Colonic mucosa (tissue), 4 donors: ENCODE measurements at regions not wholly inside any gene's neighbourhood (a gene's known extent, or its start where the extent isn't known, plus 50 kb on each side); places are given as distances from the start of the nearest gene placed in this dataset.
A peak's percentile ranks its signal among the peaks of the same experiment; 100 is the strongest.

Experiments
- DNase-seq: peaks from one replicate; pipeline ENCODE4 v3.0.0-alpha.2; 2020
- H3K27ac ChIP-seq: fragments of 200-600 bp; one replicate; pipeline ENCODE4 v1.8.0; 2021
- H3K27me3 ChIP-seq: fragments of 200-600 bp; one replicate; pipeline ENCODE4 v1.8.0; 2021
- H3K36me3 ChIP-seq: fragments of 200-600 bp; one replicate; pipeline ENCODE4 v1.8.0; 2021
- H3K4me1 ChIP-seq: fragments of 200-600 bp; one replicate; pipeline ENCODE4 v1.8.0; 2021; ENCODE audit warnings: mild to moderate bottlenecking
- H3K4me3 ChIP-seq: fragments of 200-600 bp; one replicate; pipeline ENCODE4 v1.8.0; 2021
- H3K9ac ChIP-seq, 2 donors: one replicate each; pipeline ENCODE4 v1.7.0; 2013; ENCODE audit warnings: control low read depth in 2 of 2, low read depth in 2 of 2, low read length in 2 of 2
- H3K9me3 ChIP-seq: fragments of 200-600 bp; one replicate; pipeline ENCODE4 v1.8.0; 2021
- CTCF ChIP-seq: fragments of 200-600 bp; IDR thresholded peaks from one replicate; pipeline ENCODE4 v1.8.0; 2022; ENCODE audit warnings: antibody characterized with exemption, mild to moderate bottlenecking
- intact Hi-C: fragments of 100-400 bp; cut with DNase I; formaldehyde crosslinking; loops from one replicate; pipeline ENCODE4 v1.14.1; 2022
- donor health status: healthy.
- donor health status: DM: no; HTN: no; CAD: no.
- donor health status: DM: no; HTN: no; CAD: no.

GRCh38 chr14:37972941-37973887 is 234.5 kb upstream of the SSTR1 start:
- no peaks in the 10 kb centered on the region for H3K9me3 ChIP-seq
- no peak for TF ChIP-seq CTCF
- H3K9ac ChIP-seq, result no peak overlapping the region
- no peaks in the 10 kb centered on the region for H3K27me3 ChIP-seq
- no peak overlapping the region for H3K27ac ChIP-seq
- no peaks in the 10 kb centered on the region for H3K4me1 ChIP-seq
- H3K36me3 ChIP-seq, result no peaks in the 10 kb centered on the region
- intact Hi-C loops, result no loop called here
- no peak overlapping the region for H3K4me3 ChIP-seq
- no peak for DNase-seq

GRCh38 chr14:37974421-37974820 is 233.3 kb upstream of the SSTR1 start:
- H3K36me3 ChIP-seq, result no peaks in the 10 kb centered on the region
- no peak overlapping the region for H3K4me3 ChIP-seq
- H3K4me1 ChIP-seq, result no peaks in the 10 kb centered on the region
- H3K27ac ChIP-seq, result no peak overlapping the region
- intact Hi-C loops, result no loop called here
- no peaks in the 10 kb centered on the region for H3K9me3 ChIP-seq
- H3K9ac ChIP-seq, result no peak overlapping the region
- no peak for DNase-seq
- TF ChIP-seq CTCF, result no peak
- H3K27me3 ChIP-seq, result no peaks in the 10 kb centered on the region

GRCh38 chr14:37977481-37977880 is 230.2 kb upstream of the SSTR1 start:
- intact Hi-C loops, result no loop called here
- Histone ChIP-seq H3K9ac (no peak overlapping the region), H3K27me3 (no peaks in the 10 kb centered on the region), H3K4me3 (no peak overlapping the region), H3K27ac (no peak overlapping the region), H3K4me1 (no peaks in the 10 kb centered on the region), H3K9me3 (no peaks in the 10 kb centered on the region), H3K36me3 (no peaks in the 10 kb centered on the region)
- no peak for TF ChIP-seq CTCF
- DNase-seq, result no peak

GRCh38 chr14:37985826-37986470 is 221.8 kb upstream of the SSTR1 start:
- H3K4me1 ChIP-seq, result no peaks in the 10 kb centered on the region
- no peak overlapping the region for H3K4me3 ChIP-seq
- peak; percentile 46 for DNase-seq
- TF ChIP-seq CTCF, result peak; percentile 59
- H3K36me3 ChIP-seq, result no peaks in the 10 kb centered on the region
- H3K9me3 ChIP-seq, result no peaks in the 10 kb centered on the region
- no peaks in the 10 kb centered on the region for H3K27me3 ChIP-seq
- H3K27ac ChIP-seq, result no peak overlapping the region
- no peak overlapping the region for H3K9ac ChIP-seq
- intact Hi-C loops, result loop anchor here (10.0 kb wide), 1 partner anchor 619 kb away; no protein-coding TSS in a partner anchor

DNA sequence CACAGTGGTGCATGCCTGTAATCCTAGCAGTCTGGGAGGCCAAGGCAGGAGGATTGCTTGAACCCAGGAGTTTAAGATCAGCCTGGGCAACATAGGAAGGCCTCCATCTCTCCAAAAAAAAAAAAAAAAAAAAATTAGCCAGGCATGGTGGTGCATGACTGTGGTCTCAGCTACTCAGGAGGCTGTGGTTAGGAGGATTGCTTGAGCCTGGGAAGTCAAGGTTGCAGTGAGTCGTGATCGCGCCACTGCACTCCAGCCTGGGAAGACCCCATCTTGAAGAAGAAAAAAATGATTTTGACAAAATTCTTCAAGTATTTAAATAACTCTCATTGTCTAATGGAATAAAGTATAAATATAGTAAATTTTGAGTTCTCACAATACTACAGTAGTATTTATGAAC is 219.2 kb upstream of the SSTR1 start:
- no peak for TF ChIP-seq CTCF
- Histone ChIP-seq H3K9ac (no peak overlapping the region), H3K27me3 (no peaks in the 10 kb centered on the region), H3K36me3 (no peaks in the 10 kb centered on the region), H3K4me3 (no peak overlapping the region), H3K4me1 (no peaks in the 10 kb centered on the region), H3K9me3 (no peaks in the 10 kb centered on the region), H3K27ac (no peak overlapping the region)
- intact Hi-C loops, result loop anchor here (10.0 kb wide), 1 partner anchor 616 kb away; no protein-coding TSS in a partner anchor
- no peak for DNase-seq
